H1 (cell line): ENCODE measurements at regions not wholly inside any gene's neighbourhood (a gene's known extent, or its start where the extent isn't known, plus 50 kb on each side); places are given as distances from the start of the nearest gene placed in this dataset.

Experiments
- CTCF ChIA-PET: fragments of 300-600 bp; sonication (Branson Sonifier 250); formaldehyde crosslinking; loops from one replicate; lab custom pipeline; 2021; ENCODE audit not compliant: partially characterized antibody; lab: Charles Lee
- POLR2A ChIA-PET: fragments of 300-600 bp; sonication (Branson Sonifier 250); formaldehyde crosslinking; loops from one replicate; lab custom pipeline; 2021; ENCODE audit warnings: inconsistent platforms; ENCODE audit not compliant: partially characterized antibody; lab: Charles Lee
- DNase-seq, 2 experiments: peaks; one replicate each; pipeline versions ENCODE4 v3.0.0 to v3.0.0-alpha.2; 2010 to 2022; ENCODE audit warnings: low spot score in 2 of 2, low read depth in 1 of 2, mixed read lengths in 1 of 2
- FAIRE-seq: peaks from 2 replicates; lab custom pipeline; 2011; peaks lifted over from hg19 to GRCh38; lab: Jason Lieb, UNC
- H2AFZ ChIP-seq: 2 replicates; pipeline ENCODE4 v1.8.1; 2012; ENCODE audit warnings: low read length, inconsistent platforms
- H2AK5ac ChIP-seq: 2 replicates; pipeline ENCODE4 v1.6.1; 2013; ENCODE audit warnings: low read depth, low read length
- H2BK120ac ChIP-seq: replicated peaks from 2 replicates; pipeline ENCODE3; 2013; ENCODE audit warnings: low read depth, low read length, inconsistent platforms
- H2BK12ac ChIP-seq: 2 replicates; pipeline ENCODE4 v1.6.1; 2013; ENCODE audit warnings: low read depth, low read length
- H2BK15ac ChIP-seq: 2 replicates; pipeline ENCODE4 v1.6.1; 2013; ENCODE audit warnings: low read length
- H2BK20ac ChIP-seq: 2 replicates; pipeline ENCODE4 v1.6.1; 2013; ENCODE audit warnings: low read length
- H2BK5ac ChIP-seq: 2 replicates; pipeline ENCODE4 v1.6.1; 2013; ENCODE audit warnings: low read depth, low read length
- H3K14ac ChIP-seq: 2 replicates; pipeline ENCODE4 v1.6.1; 2013; ENCODE audit warnings: inconsistent platforms; ENCODE audit not compliant: insufficient read length
- H3K18ac ChIP-seq: 2 replicates; pipeline ENCODE4 v1.6.1; 2013; ENCODE audit warnings: low read length; ENCODE audit errors: extremely low read depth
- H3K23ac ChIP-seq: 2 replicates; pipeline ENCODE4 v1.6.1; 2013; ENCODE audit warnings: inconsistent platforms; ENCODE audit not compliant: insufficient read length
- H3K23me2 ChIP-seq: 2 replicates; pipeline ENCODE4 v1.6.1; 2013; ENCODE audit warnings: low read depth, low read length
- H3K27ac ChIP-seq: 2 replicates; pipeline ENCODE4 v1.6.1; 2011; ENCODE audit warnings: low read depth, low read length, inconsistent platforms
- H3K27me3 ChIP-seq, 4 experiments: replicated peaks in 1 of 4; 1 replicate in 1 of 4; 2 replicates in 3 of 4; pipeline versions ENCODE4 v1.6.1 to v1.8.1; 2011 to 2013; ENCODE audit warnings: low read length in 3 of 4, mild to moderate bottlenecking in 3 of 4, inconsistent platforms in 2 of 4, mixed read lengths in 2 of 4, moderate library complexity in 1 of 4; ENCODE audit not compliant: control insufficient read depth in 3 of 4, insufficient read depth in 3 of 4; ENCODE audit errors: extremely low read depth in 1 of 4
- H3K36me3 ChIP-seq, 4 experiments: 2 replicates each; pipeline versions ENCODE4 v1.6.1 to v1.8.1; 2011 to 2013; ENCODE audit warnings: mild to moderate bottlenecking in 4 of 4, low read length in 3 of 4, moderate library complexity in 2 of 4, control low read depth in 1 of 4, inconsistent platforms in 1 of 4; ENCODE audit not compliant: insufficient read depth in 4 of 4, control insufficient read depth in 2 of 4
- H3K4ac ChIP-seq: replicated peaks from 2 replicates; pipeline ENCODE3; 2013; ENCODE audit warnings: low read length, low read depth, mixed read lengths, inconsistent platforms; ENCODE audit not compliant: insufficient read length
- H3K4me1 ChIP-seq, 4 experiments: replicated peaks in 1 of 4; 1 replicate in 1 of 4; 2 replicates in 3 of 4; pipeline versions ENCODE4 v1.6.1 to v1.8.1; 2011 to 2013; ENCODE audit warnings: low read length in 3 of 4, inconsistent platforms in 2 of 4, mixed read lengths in 1 of 4; ENCODE audit not compliant: insufficient read depth in 4 of 4, control insufficient read depth in 3 of 4
- H3K4me2 ChIP-seq, 2 experiments: 2 replicates each; pipeline versions ENCODE4 v1.6.1 to v1.8.1; 2011 to 2013; ENCODE audit warnings: low read depth in 2 of 2, low read length in 2 of 2, control low read depth in 1 of 2, inconsistent platforms in 1 of 2, mild to moderate bottlenecking in 1 of 2; ENCODE audit not compliant: insufficient read depth in 1 of 2
- H3K4me3 ChIP-seq, 4 experiments: fragments of 200-600, 300-600 bp in 1 of 4; sonication (generic), shearing (Covaris generic), sonication (Bioruptor Twin) in 1 of 4; 2 replicates each; pipeline versions ENCODE4 v1.5.1 to v1.8.1; 2011 to 2016; ENCODE audit warnings: low read length in 4 of 4, low read depth in 3 of 4, control low read depth in 2 of 4, inconsistent platforms in 2 of 4, mild to moderate bottlenecking in 2 of 4, mixed read lengths in 1 of 4, moderate library complexity in 1 of 4; ENCODE audit not compliant: insufficient read depth in 2 of 4; ENCODE audit errors: extremely low read depth in 1 of 4
- H3K56ac ChIP-seq: replicated peaks from 2 replicates; pipeline ENCODE3; 2013; ENCODE audit warnings: low read depth, mild to moderate bottlenecking, mixed read lengths, low read length, inconsistent platforms; ENCODE audit not compliant: insufficient read length
- H3K79me1 ChIP-seq: 2 replicates; pipeline ENCODE4 v1.6.1; 2013; ENCODE audit warnings: low read depth, low read length, control low read depth
- H3K79me2 ChIP-seq, 2 experiments: 2 replicates each; pipeline versions ENCODE4 v1.6.1 to v1.8.1; 2012 to 2013; ENCODE audit warnings: low read length in 2 of 2, mild to moderate bottlenecking in 2 of 2, inconsistent platforms in 1 of 2; ENCODE audit not compliant: insufficient read depth in 2 of 2, control insufficient read depth in 1 of 2
- H3K9ac ChIP-seq, 4 experiments: replicated peaks in 1 of 4; 1 replicate in 1 of 4; 2 replicates in 3 of 4; pipeline versions ENCODE4 v1.6.1 to v1.8.1; 2011 to 2013; ENCODE audit warnings: low read depth in 3 of 4, low read length in 3 of 4, control low read depth in 2 of 4, mild to moderate bottlenecking in 2 of 4, moderate library complexity in 2 of 4, inconsistent platforms in 1 of 4; ENCODE audit errors: extremely low read depth in 1 of 4
- H3K9me3 ChIP-seq, 2 experiments: 2 replicates each; pipeline versions ENCODE4 v1.6.1 to v1.8.1; 2012 to 2013; ENCODE audit warnings: mild to moderate bottlenecking in 2 of 2, moderate library complexity in 2 of 2, control low read depth in 1 of 2, inconsistent platforms in 1 of 2, low read depth in 1 of 2, low read length in 1 of 2, mixed read lengths in 1 of 2; ENCODE audit not compliant: insufficient read depth in 2 of 2
- H4K20me1 ChIP-seq, 2 experiments: replicated peaks in 1 of 2; 2 replicates each; pipeline versions ENCODE3 to v1.8.1; 2011 to 2013; ENCODE audit warnings: inconsistent platforms in 2 of 2, low read length in 2 of 2, mild to moderate bottlenecking in 1 of 2; ENCODE audit not compliant: insufficient read depth in 2 of 2, control insufficient read depth in 1 of 2
- H4K5ac ChIP-seq: 2 replicates; pipeline ENCODE4 v1.6.1; 2013; ENCODE audit warnings: low read length, low read depth, mixed read lengths, inconsistent platforms; ENCODE audit not compliant: insufficient read length
- H4K8ac ChIP-seq: 2 replicates; pipeline ENCODE4 v1.8.0; 2013; ENCODE audit warnings: mild to moderate bottlenecking, moderate library complexity, low read length, inconsistent platforms; ENCODE audit not compliant: insufficient read depth; ENCODE audit errors: extremely low read depth
- H4K91ac ChIP-seq: replicated peaks from 2 replicates; pipeline ENCODE3; 2013; ENCODE audit warnings: low read length, mixed read lengths, inconsistent platforms; ENCODE audit not compliant: insufficient read length
- CEBPB ChIP-seq: IDR thresholded peaks from 2 replicates; pipeline ENCODE4 v1.6.1; 2012; ENCODE audit warnings: low read depth, low read length
- FOSL1 ChIP-seq: IDR thresholded peaks from 2 replicates; pipeline ENCODE4 v1.6.1; 2011; ENCODE audit warnings: mild to moderate bottlenecking, low read depth, low read length, moderate library complexity; ENCODE audit not compliant: insufficient read depth
- JUND ChIP-seq: IDR thresholded peaks from 2 replicates; pipeline ENCODE4 v1.6.1; 2011; ENCODE audit warnings: mild to moderate bottlenecking, improper control_type of control experiment, low read length
- KDM5A ChIP-seq: fragments of 200-600 bp; IDR thresholded peaks from 2 replicates; pipeline ENCODE4 v1.7.1; 2012; ENCODE audit warnings: mild to moderate bottlenecking, low read length, inconsistent platforms, mixed read lengths
- TEAD4 ChIP-seq: IDR thresholded peaks from 2 replicates; pipeline ENCODE4 v1.6.1; 2012; ENCODE audit warnings: low read depth, low read length, inconsistent platforms, mixed read lengths
- ZNF274 ChIP-seq: IDR thresholded peaks from 2 replicates; pipeline ENCODE4 v1.7.0; 2012; ENCODE audit warnings: low read length, borderline replicate concordance; ENCODE audit errors: extremely low read depth
- WGBS, 2 experiments: shearing (Covaris generic) in 1 of 2; methylation state at CpG; one replicate each; pipeline versions ENCODE4 v1.1.6 to v1.1.7; 2013 to 2015; ENCODE audit warnings: low lambda C conversion rate in 2 of 2, mixed read lengths in 2 of 2, inconsistent platforms in 1 of 2, low coverage in 1 of 2, missing lambda C conversion rate in 1 of 2; ENCODE audit not compliant: insufficient replicate concordance in 2 of 2, insufficient coverage in 1 of 2, insufficient read length in 1 of 2; ENCODE audit errors: extremely low coverage in 1 of 2, missing lambda C conversion rate in 1 of 2; 5-methylcytosine and 5-hydroxymethylcytosine counted together

- Histone ChIP-seq H2BK5ac (no peak overlapping the region), H3K27me3 (no peaks in the 10 kb centered on the region), H2BK120ac (no peak overlapping the region), H3K14ac (no peak overlapping the region), H2BK20ac (no peak overlapping the region; the same call in 1 of the 2 replicates), H3K4ac (no peak overlapping the region), H3K4me1 (peaks cover 0 to 7% (median 1%) of the 10 kb centered on the region in 4 experiments; a peak in 1 of 7 replicates), H3K4me3 (no peak overlapping the region), H3K79me1 (no peaks in the 10 kb centered on the region), H3K36me3 (no peaks in the 10 kb centered on the region), H3K23ac (no peak overlapping the region), H3K56ac (no peak overlapping the region), H2AK5ac (no peak overlapping the region), H3K9me3 (no peaks in the 10 kb centered on the region), H3K18ac (no peak overlapping the region), H4K91ac (no peak overlapping the region), H3K79me2 (no peaks in the 10 kb centered on the region), H3K9ac (no peak overlapping the region), H4K5ac (no peak overlapping the region), H2BK15ac (no peak overlapping the region), H4K20me1 (no peaks in the 10 kb centered on the region), H2BK12ac (no peak overlapping the region; the same call in 1 of the 2 replicates), H3K23me2 (no peaks in the 10 kb centered on the region), H3K27ac (no peak overlapping the region), H3K4me2 (no peak overlapping the region), H4K8ac (no peak overlapping the region), H2AFZ (no peak overlapping the region)
- ChIA-PET CTCF (no interaction called here), POLR2A (no interaction called here)
- TF ChIP-seq FOSL1 (no peak), ZNF274 (no peak), KDM5A (no peak), CEBPB (no peak), JUND (no peak), TEAD4 (no peak)
- FAIRE-seq = peak; percentile 65
- DNase-seq = no peak
- 90% methylated on average over 8 of the region's 8 CpGs; no CpG with 5 or more reads in 1 of the 2 experiments for WGBS, 2 experiments
These were observed 416.8 kb downstream of the NFIB start for GRCh38 chr9:13896922-13897835.
